Nephron progenitor cell (in vitro differentiated cells): ENCODE measurements at regions not wholly inside any gene's neighbourhood (a gene's known extent, or its start where the extent isn't known, plus 50 kb on each side); places are given as distances from the start of the nearest gene placed in this dataset.

Experiments
- DNase-seq: peaks from one replicate; pipeline ENCODE4 v3.0.0; 2021
- H3K27ac Mint-ChIP-seq: 2 replicates; pipeline ENCODE4 v1.8.0; 2021; ENCODE audit warnings: mild to moderate bottlenecking, moderate library complexity, mixed read lengths
- H3K27me3 Mint-ChIP-seq: 2 replicates; pipeline ENCODE4 v1.8.0; 2021; ENCODE audit warnings: mild to moderate bottlenecking, low read depth, mixed read lengths; ENCODE audit not compliant: poor library complexity
- H3K36me3 Mint-ChIP-seq: 2 replicates; pipeline ENCODE4 v1.8.0; 2021; ENCODE audit warnings: low read depth, mixed read lengths
- H3K4me1 Mint-ChIP-seq: 2 replicates; pipeline ENCODE4 v1.8.0; 2021; ENCODE audit warnings: mixed read lengths
- H3K4me3 Mint-ChIP-seq: 2 replicates; pipeline ENCODE4 v1.8.0; 2021; ENCODE audit warnings: mild to moderate bottlenecking, moderate library complexity, mixed read lengths
- H3K9me3 Mint-ChIP-seq: 2 replicates; pipeline ENCODE4 v1.8.0; 2021; ENCODE audit warnings: mild to moderate bottlenecking, moderate library complexity, mixed read lengths
- CTCF ChIP-seq: fragments of 200-600 bp; sonication (generic); IDR thresholded peaks from 2 replicates; pipeline ENCODE4 v1.5.0; 2021; ENCODE audit warnings: antibody characterized with exemption

DNA sequence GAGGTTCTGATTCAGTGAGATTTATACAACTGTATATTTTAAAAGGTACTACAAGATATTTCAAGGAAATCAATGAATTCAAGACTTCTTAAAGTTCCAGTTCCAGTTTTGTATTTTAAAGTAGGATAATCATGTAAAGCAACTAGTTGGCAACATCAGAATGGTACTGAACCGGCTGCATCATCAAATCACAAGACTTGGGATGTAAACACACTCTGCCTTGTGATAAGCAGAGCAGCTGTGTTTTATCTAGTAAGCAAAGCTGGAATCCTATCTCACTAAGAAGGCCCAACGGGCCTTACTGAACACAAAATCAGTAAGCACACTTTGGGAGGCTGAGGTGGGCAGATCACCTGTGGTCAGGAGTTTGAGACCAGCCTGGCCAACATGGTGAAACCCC, 327.2 kb upstream of the NREP start:
- Mint-ChIP-seq H3K4me3 (no peak overlapping the region), H3K36me3 (no peaks in the 10 kb centered on the region), H3K27ac (no peak overlapping the region), H3K4me1 (no peaks in the 10 kb centered on the region), H3K9me3 (no peaks in the 10 kb centered on the region), H3K27me3 (no peaks in the 10 kb centered on the region)
- no peak for DNase-seq
- no peak for TF ChIP-seq CTCF

DNA sequence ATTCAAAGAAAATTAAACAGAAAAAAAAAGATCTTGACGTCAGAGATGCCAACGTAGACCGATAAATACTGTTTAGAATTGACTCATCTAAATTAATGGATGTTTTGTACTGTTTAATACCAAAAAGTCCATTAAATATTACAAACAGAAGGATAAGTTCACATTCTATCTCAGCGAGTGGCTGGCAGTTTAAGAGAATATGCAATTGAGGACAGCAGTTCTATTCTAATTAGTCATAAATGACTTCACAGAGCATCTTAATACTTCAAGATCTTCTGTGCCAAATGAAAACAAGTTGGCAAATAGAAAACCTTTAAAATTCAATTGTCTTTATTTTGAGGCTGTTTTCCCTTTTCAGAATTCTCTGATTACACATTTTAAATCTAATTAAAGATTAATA, 326.6 kb upstream of the NREP start:
- no peaks in the 10 kb centered on the region for H3K9me3 Mint-ChIP-seq
- H3K4me3 Mint-ChIP-seq = no peak overlapping the region
- H3K4me1 Mint-ChIP-seq = no peaks in the 10 kb centered on the region
- no peak for TF ChIP-seq CTCF
- no peaks in the 10 kb centered on the region for H3K27me3 Mint-ChIP-seq
- H3K36me3 Mint-ChIP-seq = no peaks in the 10 kb centered on the region
- H3K27ac Mint-ChIP-seq = no peak overlapping the region
- no peak for DNase-seq

DNA sequence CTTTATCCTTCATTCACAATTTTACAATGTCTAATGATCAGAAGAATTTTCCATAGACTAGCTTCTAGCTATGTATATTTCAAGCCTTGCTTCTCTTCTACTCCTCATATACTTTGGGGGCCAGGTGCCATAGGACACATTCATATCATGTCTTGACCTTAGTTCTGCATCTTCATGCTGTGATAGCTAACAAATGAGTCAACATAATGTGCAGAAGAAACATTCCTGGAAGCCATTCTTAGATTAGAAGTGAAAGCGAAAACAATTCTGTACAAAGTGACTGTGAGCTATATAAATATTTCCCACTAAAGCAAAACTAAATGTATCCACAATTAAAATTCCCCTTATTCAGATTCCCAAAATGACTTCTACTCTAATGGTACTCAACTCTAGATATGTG, 320.2 kb upstream of the NREP start:
- H3K27ac Mint-ChIP-seq = no peak overlapping the region
- no peaks in the 10 kb centered on the region for H3K4me1 Mint-ChIP-seq
- DNase-seq = no peak
- no peak overlapping the region for H3K4me3 Mint-ChIP-seq
- TF ChIP-seq CTCF = no peak
- no peaks in the 10 kb centered on the region for H3K27me3 Mint-ChIP-seq
- no peaks in the 10 kb centered on the region for H3K36me3 Mint-ChIP-seq
- no peaks in the 10 kb centered on the region for H3K9me3 Mint-ChIP-seq

- no peaks in the 10 kb centered on the region for H3K27me3 Mint-ChIP-seq
- no peaks in the 10 kb centered on the region for H3K4me1 Mint-ChIP-seq
- no peak for DNase-seq
- no peak overlapping the region for H3K4me3 Mint-ChIP-seq
- H3K9me3 Mint-ChIP-seq = no peaks in the 10 kb centered on the region
- no peak overlapping the region for H3K27ac Mint-ChIP-seq
- TF ChIP-seq CTCF = no peak
- no peaks in the 10 kb centered on the region for H3K36me3 Mint-ChIP-seq
Measured at GRCh38 chr5:112070022-112070421, 313.0 kb upstream of the NREP start.

GRCh38 chr5:112069329-112069728, 312.3 kb upstream of the NREP start:
- Mint-ChIP-seq H3K27ac (no peak overlapping the region), H3K4me1 (no peaks in the 10 kb centered on the region), H3K9me3 (no peaks in the 10 kb centered on the region), H3K4me3 (no peak overlapping the region), H3K36me3 (no peaks in the 10 kb centered on the region), H3K27me3 (no peaks in the 10 kb centered on the region)
- no peak for DNase-seq
- no peak for TF ChIP-seq CTCF

- H3K9me3 Mint-ChIP-seq = no peaks in the 10 kb centered on the region
- H3K4me1 Mint-ChIP-seq = no peaks in the 10 kb centered on the region
- no peak for DNase-seq
- no peak for TF ChIP-seq CTCF
- no peak overlapping the region for H3K4me3 Mint-ChIP-seq
- H3K36me3 Mint-ChIP-seq = no peaks in the 10 kb centered on the region
- H3K27me3 Mint-ChIP-seq = no peaks in the 10 kb centered on the region
- no peak overlapping the region for H3K27ac Mint-ChIP-seq
Measured at GRCh38 chr5:112068593-112068992, 311.6 kb upstream of the NREP start.
